Neuronal stem cell (in vitro differentiated cells): ENCODE measurements at regions not wholly inside any gene's neighbourhood (a gene's known extent, or its start where the extent isn't known, plus 50 kb on each side); places are given as distances from the start of the nearest gene placed in this dataset.

Experiments used
- DNase-seq: peaks from one replicate; pipeline ENCODE4 v3.0.0-alpha.2; 2013; ENCODE audit warnings: low spot score
- H2AFZ ChIP-seq: one replicate; pipeline ENCODE4 v1.6.1; 2013; ENCODE audit warnings: mild to moderate bottlenecking, low read length, inconsistent platforms
- H2AK5ac ChIP-seq: 2 replicates; pipeline ENCODE4 v1.6.1; 2013; ENCODE audit warnings: low read depth, mild to moderate bottlenecking, inconsistent platforms, low read length, moderate library complexity, mixed read lengths
- H2BK120ac ChIP-seq: 2 replicates; pipeline ENCODE4 v1.6.1; 2013; ENCODE audit warnings: low read depth, mild to moderate bottlenecking, inconsistent platforms, low read length, moderate library complexity, mixed read lengths
- H2BK12ac ChIP-seq: one replicate; pipeline ENCODE4 v1.6.1; 2013; ENCODE audit warnings: low read length, inconsistent platforms
- H2BK15ac ChIP-seq: 2 replicates; pipeline ENCODE4 v1.6.1; 2013; ENCODE audit warnings: mild to moderate bottlenecking, low read length, inconsistent platforms, mixed read lengths
- H2BK5ac ChIP-seq: one replicate; pipeline ENCODE4 v1.6.1; 2013; ENCODE audit warnings: inconsistent platforms, mild to moderate bottlenecking, low read length, moderate library complexity
- H3K14ac ChIP-seq: one replicate; pipeline ENCODE4 v1.6.1; 2013; ENCODE audit warnings: low read length, inconsistent platforms
- H3K18ac ChIP-seq: 2 replicates; pipeline ENCODE4 v1.6.1; 2013; ENCODE audit warnings: low read length, inconsistent platforms
- H3K23ac ChIP-seq: 2 replicates; pipeline ENCODE4 v1.6.1; 2013; ENCODE audit warnings: low read depth, mild to moderate bottlenecking, mixed read lengths, low read length, inconsistent platforms; ENCODE audit not compliant: poor library complexity
- H3K27ac ChIP-seq: replicated peaks from 3 replicates; pipeline ENCODE4 v1.5.1; 2013; ENCODE audit warnings: low read length, inconsistent platforms
- H3K27me3 ChIP-seq, 3 experiments: 2 replicates each; pipeline ENCODE4 v1.6.1; 2013; ENCODE audit warnings: low read length in 3 of 3, mild to moderate bottlenecking in 2 of 3, inconsistent platforms in 1 of 3, low read depth in 1 of 3, mixed read lengths in 1 of 3, moderate library complexity in 1 of 3; ENCODE audit not compliant: control insufficient read depth in 3 of 3, insufficient read depth in 3 of 3
- H3K36me3 ChIP-seq, 2 donors: replicated peaks in 1 of 2; 2 replicates each; pipeline ENCODE4 v1.6.1; 2013; ENCODE audit warnings: low read length in 2 of 2; ENCODE audit not compliant: control insufficient read depth in 2 of 2, insufficient read depth in 2 of 2
- H3K4ac ChIP-seq: 2 replicates; pipeline ENCODE4 v1.6.1; 2013; ENCODE audit warnings: inconsistent platforms, mild to moderate bottlenecking, low read length, moderate library complexity
- H3K4me1 ChIP-seq, 2 donors: 1 replicate in 1 of 2; 2 replicates in 1 of 2; pipeline ENCODE4 v1.6.1; 2013; ENCODE audit warnings: low read length in 2 of 2, low read depth in 1 of 2; ENCODE audit not compliant: control insufficient read depth in 2 of 2, insufficient read depth in 1 of 2
- H3K4me2 ChIP-seq: one replicate; pipeline ENCODE4 v1.6.1; 2013; ENCODE audit warnings: mild to moderate bottlenecking, low read length, inconsistent platforms; ENCODE audit not compliant: insufficient read depth, poor library complexity, severe bottlenecking
- H3K4me3 ChIP-seq, 2 donors: 2 replicates each; pipeline ENCODE4 v1.5.1; 2013; ENCODE audit warnings: low read length in 2 of 2, mild to moderate bottlenecking in 2 of 2, inconsistent platforms in 1 of 2, moderate library complexity in 1 of 2
- H3K79me1 ChIP-seq: one replicate; pipeline ENCODE4 v1.6.1; 2013; ENCODE audit warnings: low read depth, mild to moderate bottlenecking, inconsistent platforms, low read length, moderate library complexity
- H3K9ac ChIP-seq: one replicate; pipeline ENCODE4 v1.6.1; 2013; ENCODE audit warnings: mild to moderate bottlenecking, low read depth, low read length, inconsistent platforms; ENCODE audit not compliant: poor library complexity
- H3K9me3 ChIP-seq, 2 donors: replicated peaks in 1 of 2; 2 replicates each; pipeline versions ENCODE3 to v1.6.1; 2013; ENCODE audit warnings: low read length in 2 of 2, mild to moderate bottlenecking in 2 of 2, inconsistent platforms in 1 of 2, low read depth in 1 of 2, mixed read lengths in 1 of 2, moderate library complexity in 1 of 2; ENCODE audit not compliant: control insufficient read depth in 2 of 2, insufficient read depth in 1 of 2
- H4K8ac ChIP-seq: one replicate; pipeline ENCODE4 v1.6.1; 2013; ENCODE audit warnings: low read depth, mild to moderate bottlenecking, inconsistent platforms, low read length, moderate library complexity
- H4K91ac ChIP-seq: one replicate; pipeline ENCODE4 v1.6.1; 2013; ENCODE audit warnings: low read length, low read depth, mild to moderate bottlenecking, inconsistent platforms; ENCODE audit not compliant: poor library complexity
- WGBS, 2 donors: extraction: QIAGEN DNeasy Blood & Tissue Kit; methylation state at CpG; one replicate each; pipeline ENCODE4 v1.1.7; 2013; ENCODE audit warnings: missing lambda C conversion rate in 2 of 2, mixed read lengths in 1 of 2; ENCODE audit not compliant: insufficient read length in 2 of 2, insufficient replicate concordance in 1 of 2; ENCODE audit errors: extremely low coverage in 2 of 2; 5-methylcytosine and 5-hydroxymethylcytosine counted together

GRCh38 chr14:36428350-36428749 lies 91.7 kb downstream of the NKX2-1 start:
- Histone ChIP-seq H3K4ac (no peak overlapping the region), H3K79me1 (no peaks in the 10 kb centered on the region), H2AK5ac (no peak overlapping the region), H3K23ac (no peak overlapping the region), H2BK5ac (no peak overlapping the region), H3K4me1 (peaks cover 0 to 4% of the 10 kb centered on the region in 2 donors), H3K4me3 (no peak overlapping the region), H2BK120ac (no peak overlapping the region), H3K9me3 (no peaks in the 10 kb centered on the region), H3K4me2 (no peak overlapping the region), H3K27me3 (peaks cover 0 to 78% (median 3%) of the 10 kb centered on the region in 3 experiments), H2AFZ (no peak overlapping the region), H4K91ac (no peak overlapping the region), H2BK15ac (no peak overlapping the region), H2BK12ac (no peak overlapping the region), H3K14ac (no peak overlapping the region), H3K18ac (no peak overlapping the region), H3K27ac (no peak overlapping the region), H3K36me3 (no peaks in the 10 kb centered on the region), H3K9ac (no peak overlapping the region), H4K8ac (no peak overlapping the region)
- WGBS, 2 donors: 100% methylated on average over 1 of the region's 6 CpGs; no CpG with 5 or more reads in 1 of the 2 donors
- no peak for DNase-seq

- Histone ChIP-seq H4K91ac (no peak overlapping the region), H3K18ac (no peak overlapping the region), H2AFZ (no peak overlapping the region), H2AK5ac (no peak overlapping the region), H2BK5ac (no peak overlapping the region), H3K27me3 (peaks cover 0 to 83% (median 3%) of the 10 kb centered on the region in 3 experiments), H3K36me3 (no peaks in the 10 kb centered on the region), H2BK12ac (no peak overlapping the region), H3K4me1 (peaks cover 0 to 7% of the 10 kb centered on the region in 2 donors), H3K4ac (no peak overlapping the region), H4K8ac (no peak overlapping the region), H3K4me2 (no peak overlapping the region), H3K9ac (no peak overlapping the region), H3K4me3 (no peak overlapping the region), H3K14ac (no peak overlapping the region), H3K9me3 (no peaks in the 10 kb centered on the region), H2BK15ac (no peak overlapping the region), H2BK120ac (no peak overlapping the region), H3K23ac (no peak overlapping the region), H3K79me1 (no peaks in the 10 kb centered on the region), H3K27ac (no peak overlapping the region)
- WGBS, 2 donors: no CpG with 5 or more reads among the region's 1 CpG
- DNase-seq: no peak
Measured at GRCh38 chr14:36426836-36427235, 93.2 kb downstream of the NKX2-1 start.

GRCh38 chr14:36426113-36426512 lies 93.9 kb downstream of the NKX2-1 start:
- Histone ChIP-seq H3K14ac (no peak overlapping the region), H3K4me1 (peaks cover 0 to 7% of the 10 kb centered on the region in 2 donors), H2AFZ (no peak overlapping the region), H3K36me3 (no peaks in the 10 kb centered on the region), H3K4me3 (no peak overlapping the region), H3K9me3 (no peaks in the 10 kb centered on the region), H4K91ac (no peak overlapping the region), H2BK5ac (no peak overlapping the region), H3K18ac (no peak overlapping the region), H2BK120ac (no peak overlapping the region), H3K4me2 (no peak overlapping the region), H3K23ac (no peak overlapping the region), H2BK12ac (no peak overlapping the region), H4K8ac (no peak overlapping the region), H2BK15ac (no peak overlapping the region), H3K27me3 (peaks cover 0 to 87% (median 3%) of the 10 kb centered on the region in 3 experiments), H3K4ac (no peak overlapping the region), H3K27ac (no peak overlapping the region), H3K9ac (no peak overlapping the region), H3K79me1 (no peaks in the 10 kb centered on the region), H2AK5ac (no peak overlapping the region)
- DNase-seq: no peak

GRCh38 chr14:36424478-36425102 lies 95.4 kb downstream of the NKX2-1 start:
- H2AFZ ChIP-seq: no peak overlapping the region
- H2AK5ac ChIP-seq: no peak overlapping the region
- WGBS, 2 donors: no CpG with 5 or more reads among the region's 3 CpGs
- no peak overlapping the region for H2BK5ac ChIP-seq
- no peak overlapping the region for H3K4me2 ChIP-seq
- no peak overlapping the region for H3K23ac ChIP-seq
- H3K4me3 ChIP-seq: no peak overlapping the region
- no peak for DNase-seq
- no peak overlapping the region for H4K91ac ChIP-seq
- no peaks in the 10 kb centered on the region for H3K79me1 ChIP-seq
- peaks cover 0 to 11% of the 10 kb centered on the region in 2 donors for H3K4me1 ChIP-seq
- H2BK12ac ChIP-seq: no peak overlapping the region
- H3K14ac ChIP-seq: no peak overlapping the region
- no peak overlapping the region for H3K18ac ChIP-seq
- no peaks in the 10 kb centered on the region for H3K36me3 ChIP-seq
- no peak overlapping the region for H2BK15ac ChIP-seq
- no peaks in the 10 kb centered on the region for H3K9me3 ChIP-seq
- no peak overlapping the region for H3K4ac ChIP-seq
- H2BK120ac ChIP-seq: no peak overlapping the region
- H3K9ac ChIP-seq: no peak overlapping the region
- no peak overlapping the region for H3K27ac ChIP-seq
- H4K8ac ChIP-seq: no peak overlapping the region
- H3K27me3 ChIP-seq: peaks cover 0 to 87% (median 3%) of the 10 kb centered on the region in 3 experiments
